Activated T-cell treated with anti-CD3 and anti-CD28 coated beads, Interleukin-2, amount 50 U/mL, for 72 hours (primary cell): ENCODE measurements at regions not wholly inside any gene's neighbourhood (a gene's known extent, or its start where the extent isn't known, plus 50 kb on each side); places are given as distances from the start of the nearest gene placed in this dataset.
"Not testable (repeated sequence)": the region's sequence is repeated elsewhere in the genome, so short reads cannot be mapped to it uniquely, and the experiment has no call there.

ENCODE experiments used
- ATAC-seq, 2 donors: fragments of 150-1000 bp; cut with Tn5 transposase; replicated peaks in 1 of 2; 2 replicates each; pipeline ENCODE4 v1.10.0; 2021; ENCODE audit warnings: moderate library complexity in 2 of 2, mild to moderate bottlenecking in 1 of 2
- DNase-seq, 2 donors: peaks; one replicate each; pipeline ENCODE4 v3.0.0; 2021 to 2022; ENCODE audit warnings: mixed read lengths in 1 of 2
- H3K27ac Mint-ChIP-seq: one replicate; pipeline ENCODE4 v1.8.0; 2022; ENCODE audit warnings: mild to moderate bottlenecking, moderate library complexity, mixed read lengths
- H3K27me3 Mint-ChIP-seq: one replicate; pipeline ENCODE4 v1.8.0; 2022; ENCODE audit warnings: low read depth, mixed read lengths
- H3K36me3 Mint-ChIP-seq, 2 donors: one replicate each; pipeline ENCODE4 v1.8.0; 2022; ENCODE audit warnings: mixed read lengths in 2 of 2, mild to moderate bottlenecking in 1 of 2; ENCODE audit not compliant: insufficient read depth in 2 of 2
- H3K4me1 Mint-ChIP-seq: one replicate; pipeline ENCODE4 v1.8.0; 2022; ENCODE audit warnings: low read depth, mixed read lengths
- H3K4me3 Mint-ChIP-seq, 2 donors: one replicate each; pipeline ENCODE4 v1.8.0; 2022; ENCODE audit warnings: mild to moderate bottlenecking in 2 of 2, mixed read lengths in 2 of 2, moderate library complexity in 2 of 2
- H3K9me3 Mint-ChIP-seq, 2 donors: one replicate each; pipeline ENCODE4 v1.8.0; 2022; ENCODE audit warnings: mixed read lengths in 2 of 2

- ATAC-seq (no peak), DNase-seq (no peak)
- no peaks in the 10 kb centered on the region for H3K27me3 Mint-ChIP-seq
- H3K9me3 Mint-ChIP-seq, result peaks cover 3 to 5% of the 10 kb centered on the region in 2 donors
- H3K36me3 Mint-ChIP-seq, result no peaks in the 10 kb centered on the region
- H3K4me3 Mint-ChIP-seq, result no peak overlapping the region
- no peaks in the 10 kb centered on the region for H3K4me1 Mint-ChIP-seq
- no peak overlapping the region for H3K27ac Mint-ChIP-seq
Observed at GRCh38 chr7:42573881-42574672, 337.1 kb upstream of the GLI3 start.

GRCh38 chr7:42572561-42572960 lies 335.6 kb upstream of the GLI3 start:
- no peak for DNase-seq
- H3K27me3 Mint-ChIP-seq, result no peaks in the 10 kb centered on the region
- H3K4me1 Mint-ChIP-seq, result no peaks in the 10 kb centered on the region
- H3K9me3 Mint-ChIP-seq, result peaks cover 3 to 5% of the 10 kb centered on the region in 2 donors
- peak overlapping the region; percentile 26 for H3K27ac Mint-ChIP-seq
- no peak overlapping the region for H3K4me3 Mint-ChIP-seq
- ATAC-seq, result no peak
- no peaks in the 10 kb centered on the region for H3K36me3 Mint-ChIP-seq

- Mint-ChIP-seq H3K36me3 (no peaks in the 10 kb centered on the region), H3K27me3 (no peaks in the 10 kb centered on the region), H3K4me1 (no peaks in the 10 kb centered on the region), H3K27ac (no peak overlapping the region), H3K9me3 (peaks cover 3 to 5% of the 10 kb centered on the region in 2 donors), H3K4me3 (no peak overlapping the region)
- DNase-seq, result no peak
- no peak for ATAC-seq
Observed at GRCh38 chr7:42572056-42572455, 335.0 kb upstream of the GLI3 start.

- H3K36me3 Mint-ChIP-seq, result no peaks in the 10 kb centered on the region
- peaks cover 3% of the 10 kb centered on the region in 2 donors for H3K9me3 Mint-ChIP-seq
- H3K27ac Mint-ChIP-seq, result no peak overlapping the region
- no peaks in the 10 kb centered on the region for H3K27me3 Mint-ChIP-seq
- no peaks in the 10 kb centered on the region for H3K4me1 Mint-ChIP-seq
- ATAC-seq (no peak), DNase-seq (no peak)
- no peak overlapping the region for H3K4me3 Mint-ChIP-seq
Observed at GRCh38 chr7:42570944-42571343, 333.9 kb upstream of the GLI3 start.

GRCh38 chr7:42567051-42567450 lies 330.0 kb upstream of the GLI3 start:
- Mint-ChIP-seq H3K36me3 (no peaks in the 10 kb centered on the region), H3K4me3 (no peak overlapping the region), H3K27me3 (no peaks in the 10 kb centered on the region), H3K4me1 (no peaks in the 10 kb centered on the region), H3K9me3 (peaks cover 0 to 6% of the 10 kb centered on the region in 2 donors), H3K27ac (no peak overlapping the region)
- ATAC-seq, result no peak
- no peak for DNase-seq

- H3K27ac Mint-ChIP-seq, result no peak overlapping the region
- DNase-seq (no peak), ATAC-seq (no peak)
- H3K4me3 Mint-ChIP-seq, result no peak overlapping the region
- H3K27me3 Mint-ChIP-seq, result no peaks in the 10 kb centered on the region
- no peaks in the 10 kb centered on the region for H3K36me3 Mint-ChIP-seq
- peaks cover 7 to 8% of the 10 kb centered on the region in 2 donors for H3K9me3 Mint-ChIP-seq
- no peaks in the 10 kb centered on the region for H3K4me1 Mint-ChIP-seq
Observed at GRCh38 chr7:42561797-42562196, 324.8 kb upstream of the GLI3 start.

GRCh38 chr7:42560866-42561265 lies 323.9 kb upstream of the GLI3 start:
- ATAC-seq (no peak), DNase-seq (no peak)
- H3K27me3 Mint-ChIP-seq, result no peaks in the 10 kb centered on the region
- H3K9me3 Mint-ChIP-seq, result peaks cover 11% of the 10 kb centered on the region in 2 donors
- H3K4me3 Mint-ChIP-seq, result no peak overlapping the region
- H3K27ac Mint-ChIP-seq, result no peak overlapping the region
- no peaks in the 10 kb centered on the region for H3K4me1 Mint-ChIP-seq
- no peaks in the 10 kb centered on the region for H3K36me3 Mint-ChIP-seq

GRCh38 chr7:42554932-42555331 lies 317.9 kb upstream of the GLI3 start:
- H3K27me3 Mint-ChIP-seq, H3K27ac Mint-ChIP-seq, H3K4me3 Mint-ChIP-seq, H3K36me3 Mint-ChIP-seq, H3K4me1 Mint-ChIP-seq, ATAC-seq, DNase-seq: not testable (repeated sequence)
- H3K9me3 Mint-ChIP-seq, result peaks cover 16 to 19% of the 10 kb centered on the region in 2 donors

- no peak overlapping the region for H3K27ac Mint-ChIP-seq
- no peaks in the 10 kb centered on the region for H3K4me1 Mint-ChIP-seq
- no peaks in the 10 kb centered on the region for H3K27me3 Mint-ChIP-seq
- ATAC-seq, result no peak
- no peak overlapping the region for H3K4me3 Mint-ChIP-seq
- peaks cover 13 to 17% of the 10 kb centered on the region in 2 donors for H3K9me3 Mint-ChIP-seq
- H3K36me3 Mint-ChIP-seq, result peaks cover 0 to 3% of the 10 kb centered on the region in 2 donors
- no peak for DNase-seq
Observed at GRCh38 chr7:42552227-42552626, 315.2 kb upstream of the GLI3 start.

- Mint-ChIP-seq H3K27me3 (no peaks in the 10 kb centered on the region), H3K27ac (no peak overlapping the region), H3K36me3 (peaks cover 0 to 3% of the 10 kb centered on the region in 2 donors), H3K4me1 (no peaks in the 10 kb centered on the region), H3K4me3 (no peak overlapping the region), H3K9me3 (peaks cover 8% of the 10 kb centered on the region in 2 donors)
- DNase-seq (no peak), ATAC-seq (no peak)
Observed at GRCh38 chr7:42550706-42551470, 313.9 kb upstream of the GLI3 start.

- Mint-ChIP-seq H3K27ac (no peak overlapping the region), H3K4me3 (no peak overlapping the region), H3K4me1 (no peaks in the 10 kb centered on the region), H3K36me3 (no peaks in the 10 kb centered on the region), H3K9me3 (peaks cover 3 to 7% of the 10 kb centered on the region in 2 donors), H3K27me3 (no peaks in the 10 kb centered on the region)
- ATAC-seq (no peak), DNase-seq (no peak)
Observed at GRCh38 chr7:42549866-42550485, 313.0 kb upstream of the GLI3 start.

GRCh38 chr7:42548816-42549611 lies 312.0 kb upstream of the GLI3 start:
- H3K27me3 Mint-ChIP-seq, result no peaks in the 10 kb centered on the region
- H3K27ac Mint-ChIP-seq, result no peak overlapping the region
- peaks cover 2 to 7% of the 10 kb centered on the region in 2 donors for H3K9me3 Mint-ChIP-seq
- DNase-seq (no peak), ATAC-seq (no peak)
- no peak overlapping the region for H3K4me3 Mint-ChIP-seq
- H3K4me1 Mint-ChIP-seq, result no peaks in the 10 kb centered on the region
- no peaks in the 10 kb centered on the region for H3K36me3 Mint-ChIP-seq
